ENCODE measurements at regions not wholly inside any gene's neighbourhood (a gene's known extent, or its start where the extent isn't known, plus 50 kb on each side); places are given as distances from the start of the nearest gene placed in this dataset.

DNA sequence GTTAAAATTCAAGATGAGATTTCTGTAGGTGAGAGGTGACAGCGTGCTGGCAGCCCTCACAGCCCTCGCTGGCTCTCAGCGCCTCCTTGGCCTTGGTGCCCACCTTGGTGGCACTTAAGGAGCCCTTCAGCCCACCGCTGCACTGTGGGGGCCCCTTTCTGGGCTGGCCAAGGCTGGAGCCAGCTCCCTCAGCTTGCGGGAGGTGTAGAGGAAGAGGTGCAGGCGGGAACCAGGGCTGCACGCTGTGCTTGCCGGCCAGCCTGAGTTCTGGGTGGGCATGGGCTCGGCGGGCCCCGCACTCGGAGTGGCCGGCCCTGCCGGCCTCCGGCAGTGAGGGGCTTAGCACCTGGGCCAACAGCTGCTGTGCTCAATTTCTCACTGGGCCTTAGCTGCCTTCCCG is 320.0 kb upstream of the VWC2 start:
- DNase-seq = no peak
- intact Hi-C loops (cut with DNase I) = no loop called here

DNA sequence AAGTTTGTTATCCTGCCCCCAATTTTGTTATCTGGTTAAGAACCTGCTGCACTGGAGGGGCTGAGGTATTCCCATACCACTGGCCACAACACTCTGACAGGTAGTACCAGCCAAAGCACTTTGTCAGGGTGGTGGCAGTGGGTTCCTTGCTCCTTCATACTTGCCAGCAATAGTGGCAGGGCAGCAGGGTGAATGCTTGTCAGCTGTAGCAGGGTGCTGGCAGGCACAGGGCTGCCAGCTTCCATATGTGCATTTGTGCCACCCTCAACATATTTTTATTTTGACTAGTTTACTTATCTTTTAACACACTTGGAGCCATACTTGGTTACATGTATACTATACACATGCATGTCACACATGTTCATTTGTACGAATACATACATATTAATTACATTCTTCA is 294.0 kb upstream of the VWC2 start:
- Histone ChIP-seq H3K4me3 (no peak overlapping the region), H3K36me3 (ENCODE audit: insufficient read depth in 1 of 2, low read depth in 1 of 2) (no peaks in the 10 kb centered on the region), H3K4me1 (no peaks in the 10 kb centered on the region), H3K9me3 (peaks cover 9% of the 10 kb centered on the region), H3K27me3 (ENCODE audit: insufficient read depth in 3 of 3, low read length in 2 of 3) (no peaks in the 10 kb centered on the region), H3K27ac (no peak overlapping the region)
- DNase-seq (no peak), ATAC-seq (no peak)
- intact Hi-C loops (cut with DNase I) = no loop called here
- WGBS, 3 donors = 67 to 82% (median 70%) methylated on average over 1 of the region's 1 CpG
- TF ChIP-seq, protein P1, sequence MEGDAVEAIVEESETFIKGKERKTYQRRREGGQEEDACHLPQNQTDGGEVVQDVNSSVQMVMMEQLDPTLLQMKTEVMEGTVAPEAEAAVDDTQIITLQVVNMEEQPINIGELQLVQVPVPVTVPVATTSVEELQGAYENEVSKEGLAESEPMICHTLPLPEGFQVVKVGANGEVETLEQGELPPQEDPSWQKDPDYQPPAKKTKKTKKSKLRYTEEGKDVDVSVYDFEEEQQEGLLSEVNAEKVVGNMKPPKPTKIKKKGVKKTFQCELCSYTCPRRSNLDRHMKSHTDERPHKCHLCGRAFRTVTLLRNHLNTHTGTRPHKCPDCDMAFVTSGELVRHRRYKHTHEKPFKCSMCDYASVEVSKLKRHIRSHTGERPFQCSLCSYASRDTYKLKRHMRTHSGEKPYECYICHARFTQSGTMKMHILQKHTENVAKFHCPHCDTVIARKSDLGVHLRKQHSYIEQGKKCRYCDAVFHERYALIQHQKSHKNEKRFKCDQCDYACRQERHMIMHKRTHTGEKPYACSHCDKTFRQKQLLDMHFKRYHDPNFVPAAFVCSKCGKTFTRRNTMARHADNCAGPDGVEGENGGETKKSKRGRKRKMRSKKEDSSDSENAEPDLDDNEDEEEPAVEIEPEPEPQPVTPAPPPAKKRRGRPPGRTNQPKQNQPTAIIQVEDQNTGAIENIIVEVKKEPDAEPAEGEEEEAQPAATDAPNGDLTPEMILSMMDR (IDR thresholded peaks at IDR 0.05) = no peak

More for the DNA sequence above, 320.0 kb upstream of the VWC2 start:
- H3K4me1 ChIP-seq = no peaks in the 10 kb centered on the region
- no peak for ATAC-seq
- 89 to 96% (median 91%) methylated on average over 11 to 16 of the region's 16 CpGs for WGBS, 3 donors
- H3K4me3 ChIP-seq = no peak overlapping the region
- no peaks in the 10 kb centered on the region for H3K27me3 ChIP-seq (ENCODE audit: insufficient read depth in 3 of 3, low read length in 2 of 3)
- H3K27ac ChIP-seq = no peak overlapping the region
- no peaks in the 10 kb centered on the region for H3K36me3 ChIP-seq (ENCODE audit: insufficient read depth in 1 of 2, low read depth in 1 of 2)
- TF ChIP-seq, protein P1 (IDR thresholded peaks at IDR 0.05) = no peak
- no peaks in the 10 kb centered on the region for H3K9me3 ChIP-seq

DNA sequence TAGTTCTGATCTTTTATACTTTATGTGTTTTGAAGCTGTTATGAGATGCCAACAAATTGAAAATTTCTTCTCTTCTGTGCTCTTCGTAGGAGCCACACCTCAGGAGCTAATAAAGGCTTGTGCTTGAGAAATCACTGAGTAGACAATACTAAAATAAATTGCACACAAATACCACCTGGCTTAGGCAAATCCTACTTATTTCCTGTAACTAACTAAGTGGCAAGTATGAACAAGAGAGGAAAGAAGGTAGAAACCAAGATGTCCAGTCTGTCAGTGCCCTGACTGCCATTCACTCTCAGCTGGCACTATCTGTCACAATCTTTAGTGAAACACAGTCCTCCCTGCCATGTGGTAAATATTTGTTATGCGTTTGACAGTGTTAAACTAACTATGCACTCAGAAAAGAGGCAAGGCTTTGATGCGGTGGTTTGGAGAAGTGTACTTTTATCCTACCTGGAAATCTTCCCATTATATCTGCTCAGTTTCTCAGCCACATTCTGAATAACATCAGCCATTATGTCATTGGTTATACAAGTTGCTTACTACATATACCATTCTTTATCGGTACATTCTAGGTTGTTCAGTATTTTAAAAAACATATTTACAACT is 293.4 kb upstream of the VWC2 start:
- H3K27ac ChIP-seq = no peak overlapping the region
- intact Hi-C loops (cut with DNase I) = no loop called here
- no peak overlapping the region for H3K4me3 ChIP-seq
- H3K4me1 ChIP-seq = no peaks in the 10 kb centered on the region
- no peak for DNase-seq
- H3K36me3 ChIP-seq (ENCODE audit: insufficient read depth in 1 of 2, low read depth in 1 of 2) = no peaks in the 10 kb centered on the region
- ATAC-seq = no peak
- WGBS, 3 donors = 73 to 76% (median 76%) methylated on average over 4 of the region's 4 CpGs
- H3K9me3 ChIP-seq = peaks cover 6% of the 10 kb centered on the region
- TF ChIP-seq, protein P1 (IDR thresholded peaks at IDR 0.05) = no peak
- H3K27me3 ChIP-seq (ENCODE audit: insufficient read depth in 3 of 3, low read length in 2 of 3) = no peaks in the 10 kb centered on the region

- no peak for DNase-seq
- no peaks in the 10 kb centered on the region for H3K27me3 ChIP-seq (ENCODE audit: insufficient read depth in 3 of 3, low read length in 2 of 3)
- intact Hi-C loops (cut with DNase I) = no loop called here
- no peaks in the 10 kb centered on the region for H3K36me3 ChIP-seq (ENCODE audit: insufficient read depth in 1 of 2, low read depth in 1 of 2)
- TF ChIP-seq, protein P1 (IDR thresholded peaks at IDR 0.05) = no peak
- H3K4me1 ChIP-seq = no peaks in the 10 kb centered on the region
- H3K4me3 ChIP-seq = no peak overlapping the region
- no peak for ATAC-seq
- H3K9me3 ChIP-seq = no peaks in the 10 kb centered on the region
- WGBS, 3 donors = 36 to 45% (median 39%) methylated on average over 1 of the region's 1 CpG
- H3K27ac ChIP-seq = no peak overlapping the region
These were observed 292.4 kb upstream of the VWC2 start for GRCh38 chr7:49481075-49481474.

DNA sequence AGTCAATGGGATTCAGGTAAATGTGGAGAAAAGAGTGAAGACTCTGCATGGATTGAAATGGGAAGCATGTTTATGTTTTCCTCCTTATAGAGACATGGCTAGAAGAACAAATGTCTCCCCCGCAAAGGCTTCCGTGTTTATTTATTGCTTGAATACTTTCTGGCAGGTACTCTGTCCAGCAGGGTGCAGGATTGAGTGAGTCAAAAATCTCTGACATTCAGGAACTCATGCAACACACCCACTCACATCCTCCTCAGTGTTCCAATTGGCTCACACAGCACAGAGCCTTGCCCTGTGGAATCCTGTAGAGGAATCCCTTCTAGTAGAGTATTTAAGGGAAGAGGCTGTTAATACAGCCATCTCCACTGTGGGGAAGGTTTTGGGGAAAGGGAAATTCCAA is 290.3 kb upstream of the VWC2 start:
- Histone ChIP-seq H3K36me3 (ENCODE audit: insufficient read depth in 1 of 2, low read depth in 1 of 2) (no peaks in the 10 kb centered on the region), H3K4me3 (no peak overlapping the region), H3K9me3 (no peaks in the 10 kb centered on the region), H3K27ac (no peak overlapping the region), H3K27me3 (ENCODE audit: insufficient read depth in 3 of 3, low read length in 2 of 3) (no peaks in the 10 kb centered on the region), H3K4me1 (no peaks in the 10 kb centered on the region)
- WGBS, 3 donors = 60 to 66% (median 64%) methylated on average over 2 of the region's 2 CpGs
- DNase-seq (no peak), ATAC-seq (no peak)
- intact Hi-C loops (cut with DNase I) = no loop called here
- TF ChIP-seq, protein P1 (IDR thresholded peaks at IDR 0.05) = no peak

All from psoas muscle (tissue), 7 donors.